Stimulated activated naive CD8-positive, alpha-beta T cell treated with anti-CD3 and anti-CD28 coated beads, Interleukin-15, Interleukin-2, amounts not matched to agents 100 ng/mL and 50 ng/mL, for 24 hours (primary cell): ENCODE measurements at regions not wholly inside any gene's neighbourhood (a gene's known extent, or its start where the extent isn't known, plus 50 kb on each side); places are given as distances from the start of the nearest gene placed in this dataset.

Experiments
- H3K27ac Mint-ChIP-seq: one replicate; pipeline ENCODE4 v1.8.0; 2021; ENCODE audit warnings: mild to moderate bottlenecking, mixed read lengths
- H3K27me3 Mint-ChIP-seq: one replicate; pipeline ENCODE4 v1.8.0; 2021; ENCODE audit warnings: mixed read lengths
- H3K36me3 Mint-ChIP-seq: one replicate; pipeline ENCODE4 v1.8.0; 2021; ENCODE audit warnings: low read depth, mixed read lengths
- H3K4me1 Mint-ChIP-seq: one replicate; pipeline ENCODE4 v1.8.0; 2021; ENCODE audit warnings: low read depth, mixed read lengths
- H3K4me3 Mint-ChIP-seq: one replicate; pipeline ENCODE4 v1.8.0; 2021; ENCODE audit warnings: mild to moderate bottlenecking, mixed read lengths
- H3K9me3 Mint-ChIP-seq: one replicate; pipeline ENCODE4 v1.8.0; 2021; ENCODE audit warnings: mixed read lengths

DNA sequence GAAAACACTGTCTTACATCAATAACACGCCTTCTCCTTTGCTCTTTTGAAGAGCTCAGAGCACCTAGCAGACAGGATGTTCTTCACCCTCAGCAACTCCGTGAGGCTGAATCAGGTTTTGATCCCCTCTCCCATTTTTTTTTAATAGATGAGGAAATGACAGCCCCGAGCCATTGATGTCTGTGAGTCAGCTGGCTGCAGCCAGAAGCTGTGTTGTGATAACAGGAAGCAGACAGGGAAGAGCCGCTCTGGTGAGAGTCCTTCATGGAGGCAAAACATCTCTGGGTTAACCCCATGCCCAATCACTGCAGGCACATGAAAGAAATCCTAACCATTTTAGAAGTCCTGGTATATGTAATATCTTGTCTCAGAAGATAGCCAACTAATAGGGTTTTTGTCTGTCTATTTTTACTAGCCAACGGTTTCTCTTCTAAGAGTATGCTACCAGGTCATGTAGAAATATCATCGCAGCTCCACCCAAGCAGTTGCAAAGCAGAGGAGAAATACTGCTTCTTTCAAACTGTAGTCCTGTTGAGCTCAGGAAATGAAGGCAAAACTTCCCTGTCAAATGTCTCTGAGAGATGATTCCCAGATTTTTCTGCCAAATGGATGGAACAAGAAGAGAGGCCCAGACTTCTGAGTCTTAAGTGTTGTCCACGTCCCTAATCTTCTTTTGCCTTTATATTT lies 568.9 kb downstream of the CCDC171 start:
- no peaks in the 10 kb centered on the region for H3K27me3 Mint-ChIP-seq
- peak overlapping the region; percentile 68 for H3K27ac Mint-ChIP-seq
- H3K4me1 Mint-ChIP-seq: peaks cover 37% of the 10 kb centered on the region
- no peak overlapping the region for H3K4me3 Mint-ChIP-seq
- no peaks in the 10 kb centered on the region for H3K36me3 Mint-ChIP-seq
- H3K9me3 Mint-ChIP-seq: peaks cover 13% of the 10 kb centered on the region

DNA sequence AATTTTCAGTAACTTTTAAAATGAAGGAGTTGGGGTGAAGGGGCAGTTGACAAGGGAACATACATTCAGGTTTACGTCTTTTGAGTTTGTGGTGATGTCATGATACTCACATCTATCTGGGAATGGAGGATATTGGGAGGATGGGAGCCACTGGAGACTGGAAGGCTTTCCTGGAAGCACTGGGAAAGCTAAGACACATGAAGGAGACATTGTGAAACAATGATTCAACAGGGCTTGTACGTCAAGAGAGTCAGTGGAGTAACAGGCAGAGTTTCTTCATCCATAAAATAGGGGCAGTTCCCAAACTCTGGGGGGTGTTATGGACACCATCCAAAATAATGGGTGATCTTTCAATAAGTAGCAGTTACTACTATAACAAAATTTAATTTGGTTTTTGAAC lies 572.8 kb downstream of the CCDC171 start:
- no peak overlapping the region for H3K4me3 Mint-ChIP-seq
- H3K9me3 Mint-ChIP-seq: peaks cover 19% of the 10 kb centered on the region
- peak overlapping the region; percentile 93 for H3K27ac Mint-ChIP-seq
- no peaks in the 10 kb centered on the region for H3K36me3 Mint-ChIP-seq
- peaks cover 63% of the 10 kb centered on the region for H3K4me1 Mint-ChIP-seq
- no peaks in the 10 kb centered on the region for H3K27me3 Mint-ChIP-seq

DNA sequence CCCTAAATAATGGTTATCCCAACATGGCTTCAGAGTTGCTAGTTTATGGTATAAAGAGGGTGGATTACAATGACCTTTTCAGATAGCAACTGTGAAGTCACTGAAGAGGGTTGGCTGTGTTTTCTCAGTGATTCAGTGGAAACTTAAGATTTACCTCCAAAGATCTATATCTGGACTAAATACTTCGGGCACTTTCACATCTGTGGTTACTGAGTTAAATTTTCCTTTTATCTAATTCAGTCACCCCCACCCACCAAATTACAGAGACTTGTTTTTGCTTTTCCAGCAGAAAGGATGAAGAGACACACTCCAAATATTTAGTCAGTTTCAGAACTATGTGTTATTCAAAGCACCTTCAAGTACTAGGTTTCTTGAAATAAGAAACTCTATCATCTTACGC lies 573.2 kb downstream of the CCDC171 start:
- Mint-ChIP-seq H3K4me3 (no peak overlapping the region), H3K27ac (peak overlapping the region; percentile 93), H3K4me1 (peaks cover 63% of the 10 kb centered on the region), H3K36me3 (no peaks in the 10 kb centered on the region), H3K27me3 (no peaks in the 10 kb centered on the region), H3K9me3 (peaks cover 19% of the 10 kb centered on the region)

DNA sequence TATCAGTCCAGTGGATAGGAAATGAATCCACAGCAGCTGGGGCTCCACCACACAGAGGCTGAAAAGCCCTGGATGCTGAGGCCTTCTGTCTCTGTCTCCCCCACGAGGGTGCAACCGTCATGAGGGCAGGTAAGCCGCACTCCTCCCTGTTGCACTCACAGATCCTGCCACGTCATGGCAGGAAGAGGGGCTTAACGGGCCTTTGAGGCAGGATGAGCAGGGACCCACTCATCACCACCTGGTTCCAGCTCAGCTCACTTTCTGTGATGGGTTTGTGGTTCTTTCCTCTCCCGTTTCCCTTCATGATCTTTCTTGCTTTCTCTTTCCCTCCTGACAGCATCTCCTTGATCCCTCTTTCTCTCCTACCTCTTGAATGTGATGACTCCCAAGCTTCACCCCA lies 575.2 kb downstream of the CCDC171 start:
- no peak overlapping the region for H3K4me3 Mint-ChIP-seq
- peaks cover 49% of the 10 kb centered on the region for H3K4me1 Mint-ChIP-seq
- peak overlapping the region; percentile 91 for H3K27ac Mint-ChIP-seq
- H3K27me3 Mint-ChIP-seq: no peaks in the 10 kb centered on the region
- H3K9me3 Mint-ChIP-seq: peaks cover 19% of the 10 kb centered on the region
- H3K36me3 Mint-ChIP-seq: no peaks in the 10 kb centered on the region

DNA sequence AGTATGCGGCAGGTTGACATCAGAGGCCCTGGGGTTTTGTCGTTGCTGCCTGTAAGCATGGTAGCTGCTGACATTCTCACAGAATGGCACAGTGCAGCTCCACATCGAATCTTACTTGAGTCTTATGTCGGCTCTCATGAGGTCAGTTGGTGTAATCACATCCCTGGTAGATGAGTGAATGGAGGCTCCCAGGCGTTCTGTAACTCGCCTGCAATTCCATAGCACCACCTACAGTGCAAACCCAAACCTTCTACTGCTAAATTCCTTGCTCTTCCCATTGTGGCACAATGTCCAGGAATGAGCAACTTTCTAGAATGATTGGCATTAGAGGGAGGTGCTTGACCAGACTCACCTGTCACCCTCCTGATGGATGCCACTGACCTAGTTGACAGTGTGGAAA lies 578.4 kb downstream of the CCDC171 start:
- H3K9me3 Mint-ChIP-seq: peaks cover 6% of the 10 kb centered on the region

DNA sequence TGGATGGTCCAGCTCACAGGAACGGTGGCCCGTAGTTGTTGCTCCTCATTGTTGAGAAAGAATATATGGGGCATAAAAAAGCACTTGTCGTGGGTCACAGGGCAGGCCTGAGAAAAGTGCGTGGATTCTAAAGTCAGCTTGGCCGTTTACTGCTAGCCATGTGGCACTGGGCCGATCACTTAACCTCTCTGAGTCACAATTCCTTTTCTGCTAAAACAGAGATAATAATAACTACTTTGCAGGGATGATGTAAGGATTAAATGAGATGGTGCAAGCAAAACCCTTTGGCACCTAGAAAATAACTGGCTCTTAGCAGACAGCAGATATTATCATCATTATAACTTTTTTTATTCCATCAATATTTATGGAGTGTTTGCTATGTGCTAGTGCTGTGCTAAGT lies 579.7 kb downstream of the CCDC171 start:
- no peak overlapping the region for H3K27ac Mint-ChIP-seq
- no peaks in the 10 kb centered on the region for H3K27me3 Mint-ChIP-seq
- peaks cover 54% of the 10 kb centered on the region for H3K4me1 Mint-ChIP-seq
- no peak overlapping the region for H3K4me3 Mint-ChIP-seq
- no peaks in the 10 kb centered on the region for H3K36me3 Mint-ChIP-seq
- peaks cover 3% of the 10 kb centered on the region for H3K9me3 Mint-ChIP-seq

More for the DNA sequence above, 578.4 kb downstream of the CCDC171 start:
- Mint-ChIP-seq H3K27ac (no peak overlapping the region), H3K27me3 (no peaks in the 10 kb centered on the region), H3K36me3 (no peaks in the 10 kb centered on the region), H3K4me1 (peaks cover 55% of the 10 kb centered on the region), H3K4me3 (no peak overlapping the region)

DNA sequence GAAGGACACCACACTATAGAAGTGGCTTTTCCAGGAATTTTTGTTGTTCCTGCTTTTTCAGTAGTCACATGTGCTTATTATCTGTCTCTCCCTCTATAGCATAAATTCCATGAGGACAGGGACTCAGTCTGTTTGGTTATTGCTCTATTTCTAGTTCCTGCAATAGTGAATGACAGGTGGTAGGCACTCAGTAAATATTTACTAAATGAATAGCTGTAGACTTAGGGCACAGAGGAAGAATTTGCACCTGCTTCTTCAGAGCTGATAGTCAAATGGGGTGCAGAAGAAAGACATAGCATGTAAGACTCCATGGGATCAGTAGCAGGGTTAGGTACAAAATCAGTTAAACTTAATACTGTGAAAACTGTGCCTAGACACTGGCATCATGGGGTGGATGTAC lies 580.2 kb downstream of the CCDC171 start:
- H3K4me3 Mint-ChIP-seq: no peak overlapping the region
- no peaks in the 10 kb centered on the region for H3K27me3 Mint-ChIP-seq
- no peaks in the 10 kb centered on the region for H3K36me3 Mint-ChIP-seq
- H3K27ac Mint-ChIP-seq: peak overlapping the region; percentile 28
- peaks cover 3% of the 10 kb centered on the region for H3K9me3 Mint-ChIP-seq
- peaks cover 56% of the 10 kb centered on the region for H3K4me1 Mint-ChIP-seq

DNA sequence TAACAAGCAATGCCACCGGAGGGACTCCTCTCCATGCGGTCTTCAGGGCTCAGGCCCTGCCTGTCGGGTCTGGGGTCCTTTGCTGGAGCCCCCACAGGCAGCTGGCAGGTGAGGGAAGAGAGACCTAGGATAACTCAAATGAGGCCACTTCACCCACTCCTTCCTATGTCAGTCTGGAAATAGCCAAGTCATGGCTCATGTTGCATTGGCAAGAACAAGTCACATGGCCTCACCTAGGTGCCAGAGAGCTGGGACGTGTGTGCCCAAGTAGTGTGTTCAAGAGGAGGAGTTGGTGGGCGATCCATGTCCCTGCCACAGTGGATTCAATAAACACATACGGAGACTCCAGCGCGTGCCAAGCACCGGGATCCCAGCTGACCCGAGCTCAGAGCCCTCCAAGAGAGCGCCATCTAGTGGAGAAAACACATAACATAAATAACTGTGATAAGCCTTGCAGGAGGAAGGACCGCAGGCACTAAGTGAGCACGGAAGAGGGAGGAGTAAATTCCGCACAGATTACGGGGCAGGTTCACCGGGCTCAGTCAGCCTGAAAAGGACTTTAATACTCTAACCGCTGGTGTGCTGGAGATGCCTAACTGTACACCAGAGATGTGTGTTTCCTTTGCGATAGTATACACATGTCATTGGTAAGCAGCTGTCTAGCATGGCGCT lies 580.8 kb downstream of the CCDC171 start:
- Mint-ChIP-seq H3K27ac (peak overlapping the region; percentile 28), H3K27me3 (no peaks in the 10 kb centered on the region), H3K4me1 (peaks cover 56% of the 10 kb centered on the region), H3K9me3 (peaks cover 3% of the 10 kb centered on the region), H3K4me3 (no peak overlapping the region), H3K36me3 (no peaks in the 10 kb centered on the region)

DNA sequence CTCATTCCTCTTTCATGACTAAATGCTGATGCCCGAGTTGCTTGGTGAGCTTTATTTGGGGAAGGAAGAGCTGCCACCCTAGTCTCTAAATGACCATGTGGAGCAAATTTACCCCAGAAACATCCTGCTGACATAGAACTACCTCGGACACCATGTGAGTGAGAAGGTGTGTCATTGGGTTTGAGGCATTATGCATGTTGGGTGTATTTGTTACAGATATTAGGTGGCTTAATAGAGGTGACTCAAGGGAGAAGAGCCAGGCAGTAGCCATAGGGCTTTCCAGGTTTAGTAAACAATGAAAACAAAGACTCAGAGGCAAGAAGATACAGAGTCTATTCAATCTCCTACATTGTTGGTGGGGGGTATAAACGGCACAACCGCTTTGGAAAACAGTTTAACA lies 581.5 kb downstream of the CCDC171 start:
- H3K4me1 Mint-ChIP-seq: peaks cover 60% of the 10 kb centered on the region
- no peaks in the 10 kb centered on the region for H3K9me3 Mint-ChIP-seq
- H3K4me3 Mint-ChIP-seq: peak overlapping the region; percentile 23
- H3K27ac Mint-ChIP-seq: no peak overlapping the region
- H3K36me3 Mint-ChIP-seq: no peaks in the 10 kb centered on the region
- H3K27me3 Mint-ChIP-seq: no peaks in the 10 kb centered on the region

DNA sequence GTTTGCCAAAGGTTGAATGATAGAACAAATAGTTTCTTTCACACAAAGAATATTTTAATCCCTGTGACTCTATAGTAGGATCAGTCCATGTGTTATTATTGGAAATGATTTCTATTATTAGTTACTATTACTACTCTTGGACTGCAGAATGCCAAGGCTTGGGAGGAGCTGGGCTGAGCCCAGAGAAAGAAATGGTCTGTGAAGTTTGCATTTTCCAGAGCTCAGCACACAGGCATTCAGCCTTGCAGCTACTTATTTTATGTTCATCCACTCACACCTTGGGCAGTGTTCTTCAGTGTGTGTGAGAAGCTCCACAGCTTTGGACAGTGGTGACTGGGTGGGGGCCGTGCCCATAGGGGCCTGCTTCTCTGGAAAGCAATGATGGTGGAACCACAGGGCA lies 583.1 kb downstream of the CCDC171 start:
- Mint-ChIP-seq H3K27me3 (no peaks in the 10 kb centered on the region), H3K4me1 (peaks cover 54% of the 10 kb centered on the region), H3K27ac (peak overlapping the region; percentile 93), H3K36me3 (no peaks in the 10 kb centered on the region), H3K9me3 (no peaks in the 10 kb centered on the region), H3K4me3 (no peak overlapping the region)

DNA sequence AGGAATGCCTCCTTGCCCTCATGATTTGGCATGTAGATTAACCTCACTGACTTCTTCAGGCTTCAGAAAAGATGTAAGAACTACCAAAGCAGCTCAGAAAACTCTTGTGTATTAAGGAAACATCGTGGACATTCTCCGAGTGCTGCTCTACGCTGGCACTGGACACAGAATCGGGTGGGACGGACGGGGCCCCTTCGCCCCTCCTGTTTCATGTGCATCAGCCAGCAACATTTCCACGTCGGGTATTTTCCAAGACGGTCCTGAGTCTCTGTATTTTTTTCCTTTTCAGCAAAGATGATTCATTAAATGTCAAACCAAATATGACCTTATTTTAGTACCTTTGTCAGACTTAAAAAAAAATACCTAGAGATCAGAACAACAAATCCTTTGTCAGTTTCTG lies 583.6 kb downstream of the CCDC171 start:
- no peaks in the 10 kb centered on the region for H3K9me3 Mint-ChIP-seq

DNA sequence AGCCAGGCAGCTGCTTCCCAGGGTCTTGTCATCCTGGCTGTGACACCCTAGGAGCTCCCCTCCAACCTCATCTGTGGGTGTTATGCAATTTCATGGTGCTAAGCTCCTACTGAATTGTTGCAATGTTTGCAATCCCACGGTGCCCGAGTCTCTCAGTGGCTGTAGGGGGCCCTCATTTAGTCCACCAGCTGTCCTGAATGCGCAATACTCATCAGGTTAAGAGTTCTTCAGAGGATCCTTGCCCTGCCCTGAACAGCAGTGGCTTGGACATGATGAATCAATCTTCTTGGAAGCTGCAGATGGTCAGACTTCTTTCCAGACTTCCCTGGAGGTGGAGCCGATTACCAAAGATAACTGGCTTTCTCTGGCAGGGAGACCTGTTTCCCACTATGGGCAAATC lies 584.1 kb downstream of the CCDC171 start:
- Mint-ChIP-seq H3K27me3 (no peaks in the 10 kb centered on the region), H3K27ac (peak overlapping the region; percentile 93), H3K36me3 (no peaks in the 10 kb centered on the region), H3K4me3 (no peak overlapping the region), H3K4me1 (peaks cover 54% of the 10 kb centered on the region), H3K9me3 (no peaks in the 10 kb centered on the region)

More for the DNA sequence above, 583.6 kb downstream of the CCDC171 start:
- Mint-ChIP-seq H3K27me3 (no peaks in the 10 kb centered on the region), H3K27ac (peak overlapping the region; percentile 93), H3K4me1 (peaks cover 54% of the 10 kb centered on the region), H3K36me3 (no peaks in the 10 kb centered on the region), H3K4me3 (no peak overlapping the region)

DNA sequence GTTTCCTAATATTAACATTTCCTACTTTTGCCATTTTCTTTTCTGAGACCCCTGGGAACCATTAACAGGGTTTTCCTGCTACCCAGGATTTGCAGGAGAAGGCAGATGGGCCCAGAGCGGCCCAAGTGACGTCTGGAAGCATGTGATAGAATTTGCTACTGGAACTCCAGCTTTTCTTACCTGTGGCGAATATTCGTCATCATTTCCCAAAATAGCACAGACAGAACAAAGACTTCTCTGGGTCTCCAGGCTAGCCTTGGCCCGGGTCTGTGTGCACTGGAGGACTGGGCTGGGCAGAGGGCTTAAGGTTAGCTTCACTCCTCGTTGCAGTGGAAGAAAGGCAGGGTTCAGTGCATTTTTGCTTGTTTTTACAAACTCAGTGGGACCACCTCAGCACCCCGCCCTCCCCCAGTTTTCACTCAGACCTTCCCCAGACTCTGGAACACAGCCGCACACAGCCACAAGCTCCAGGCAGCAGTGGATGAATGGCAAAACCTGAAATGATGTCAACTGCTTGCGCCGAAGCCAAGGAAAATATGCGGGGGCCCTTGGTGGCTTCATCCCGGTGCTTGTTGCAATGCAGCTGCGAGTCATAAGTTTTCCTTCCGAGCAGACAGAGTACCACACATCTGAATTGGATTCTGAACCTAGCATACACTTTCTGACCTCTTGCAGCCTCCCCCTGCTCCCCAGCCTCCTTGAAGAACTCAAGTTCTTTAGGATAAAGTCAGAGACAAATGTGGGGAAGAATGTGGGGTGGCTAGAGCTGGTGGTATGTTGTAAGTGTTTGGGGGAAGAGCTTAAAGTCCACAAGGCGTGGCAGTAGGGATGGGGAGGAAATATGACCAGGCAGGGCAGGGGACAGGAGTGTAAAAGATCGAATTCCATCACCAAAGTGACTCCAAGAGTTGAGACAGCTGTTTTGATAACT lies 586.0 kb downstream of the CCDC171 start:
- H3K27me3 Mint-ChIP-seq: no peaks in the 10 kb centered on the region
- no peak overlapping the region for H3K4me3 Mint-ChIP-seq
- H3K27ac Mint-ChIP-seq: peak overlapping the region; percentile 93
- peaks cover 46% of the 10 kb centered on the region for H3K4me1 Mint-ChIP-seq
- H3K9me3 Mint-ChIP-seq: no peaks in the 10 kb centered on the region
- H3K36me3 Mint-ChIP-seq: no peaks in the 10 kb centered on the region

DNA sequence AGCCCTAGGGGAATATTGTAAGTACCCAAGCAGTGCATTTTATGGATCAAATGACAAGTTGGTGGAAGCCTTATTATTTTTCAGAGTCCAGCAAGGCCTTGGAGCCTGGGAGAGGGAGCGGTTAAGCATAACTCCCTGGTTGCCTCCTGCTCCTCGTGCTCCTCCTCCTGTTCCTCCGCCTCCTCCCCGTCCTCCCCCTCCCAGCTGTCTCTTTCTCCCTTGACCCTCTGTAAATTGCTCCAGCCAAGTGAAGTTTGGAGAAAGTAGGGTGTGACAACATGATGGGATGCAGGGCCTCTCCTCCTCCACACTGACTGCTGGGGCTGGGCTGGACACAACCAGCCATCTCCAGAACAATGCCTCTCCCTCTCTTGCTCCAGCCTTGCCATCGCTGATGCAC lies 586.9 kb downstream of the CCDC171 start:
- Mint-ChIP-seq H3K9me3 (no peaks in the 10 kb centered on the region), H3K4me1 (peaks cover 39% of the 10 kb centered on the region), H3K36me3 (no peaks in the 10 kb centered on the region), H3K4me3 (no peak overlapping the region), H3K27me3 (no peaks in the 10 kb centered on the region), H3K27ac (no peak overlapping the region)

DNA sequence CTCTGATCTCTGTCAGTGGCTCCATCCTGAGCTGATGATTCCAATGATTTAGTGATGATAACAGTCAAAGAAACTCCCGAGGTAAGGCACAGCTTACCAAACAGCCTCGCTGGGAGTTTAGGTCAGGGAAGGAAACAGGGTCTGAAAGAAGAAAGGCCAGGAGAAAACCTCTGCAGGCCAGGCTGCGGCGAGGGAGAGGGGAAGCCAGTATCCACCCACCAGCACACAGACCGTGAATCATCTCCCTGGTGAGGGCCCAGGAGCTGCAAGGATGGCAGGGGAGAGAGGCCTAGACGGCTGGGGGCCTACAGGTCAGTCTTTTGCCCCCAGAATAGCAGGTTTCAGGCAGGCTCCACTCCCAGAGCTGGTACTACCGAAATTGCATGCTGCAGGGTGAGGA lies 590.5 kb downstream of the CCDC171 start:
- Mint-ChIP-seq H3K9me3 (no peaks in the 10 kb centered on the region), H3K36me3 (no peaks in the 10 kb centered on the region), H3K27ac (no peak overlapping the region), H3K4me1 (peaks cover 18% of the 10 kb centered on the region), H3K27me3 (no peaks in the 10 kb centered on the region), H3K4me3 (no peak overlapping the region)
